HG02759 (cell line): ENCODE measurements at regions not wholly inside any gene's neighbourhood (a gene's known extent, or its start where the extent isn't known, plus 50 kb on each side); places are given as distances from the start of the nearest gene placed in this dataset.

Experiments
- ATAC-seq: cut with Tn5 transposase; IDR thresholded peaks from one replicate; pipeline ENCODE4 v1.9.1; 2021; ENCODE audit warnings: mild to moderate bottlenecking, moderate library complexity; ENCODE audit not compliant: unreplicated experiment

DNA sequence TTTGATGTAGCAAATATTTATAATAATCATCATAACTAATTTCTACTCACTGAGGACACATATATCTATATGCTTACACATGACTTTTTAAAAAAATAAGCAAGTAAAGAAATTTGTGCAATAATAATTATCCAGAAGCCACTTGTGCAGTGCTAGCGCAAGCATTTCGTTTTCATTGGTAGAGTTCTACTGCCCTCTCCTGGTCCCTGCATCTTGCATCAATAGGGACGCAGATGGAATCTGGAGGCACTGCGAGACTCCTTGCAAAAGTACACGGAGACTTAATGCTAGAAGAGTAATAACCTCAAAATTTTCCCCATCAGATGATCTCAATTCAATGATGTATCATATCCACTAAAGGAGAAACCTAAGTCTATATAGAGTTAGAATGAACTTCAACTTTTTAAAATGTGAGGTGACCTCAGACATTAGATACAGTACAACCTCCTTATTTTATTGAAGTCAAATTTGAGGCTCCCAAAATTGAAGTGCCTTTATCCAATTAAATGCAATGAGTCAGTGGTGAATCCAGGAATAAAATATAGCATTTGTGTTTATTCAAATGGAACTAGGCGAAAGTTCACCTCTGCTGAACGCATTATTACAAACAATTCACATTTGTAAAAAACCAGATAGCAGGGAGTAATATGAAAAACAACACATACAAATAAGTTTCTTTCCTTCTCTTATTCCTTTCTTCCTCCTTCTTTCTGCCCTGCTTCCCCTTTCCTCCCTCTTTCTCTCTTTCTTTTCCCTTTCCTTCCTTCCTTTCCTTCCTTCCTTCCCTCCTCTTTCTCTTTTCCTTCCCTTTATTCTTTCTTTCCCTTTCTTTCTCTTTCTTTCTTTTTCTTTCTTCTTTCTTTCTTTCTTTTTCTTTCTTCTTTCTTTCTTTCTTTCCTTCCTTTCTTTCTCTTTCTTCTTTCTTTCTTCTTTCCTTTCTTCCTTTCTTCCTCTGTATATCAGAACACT, 450.0 kb downstream of the ANKRD50 start:
- peak; percentile 91 for ATAC-seq

DNA sequence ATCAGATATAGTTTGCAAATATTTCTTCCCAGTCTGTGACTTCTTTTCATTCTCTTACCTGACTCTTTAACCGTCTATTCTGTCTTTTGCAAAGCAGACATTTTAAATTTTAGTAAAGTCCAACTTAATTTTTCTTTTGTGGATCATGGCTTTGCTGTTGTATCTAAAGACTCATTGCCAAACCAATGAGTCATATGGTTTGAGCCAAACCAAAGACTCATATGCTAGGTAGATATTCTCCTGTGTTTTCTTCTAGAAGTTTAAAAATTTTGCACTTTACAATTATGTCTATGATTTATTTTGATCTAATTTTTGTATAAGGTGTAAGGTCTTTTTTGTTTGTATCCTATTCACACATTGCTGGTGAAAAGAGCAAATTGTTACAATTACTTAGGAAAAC, 446.8 kb downstream of the ANKRD50 start:
- ATAC-seq = no peak

DNA sequence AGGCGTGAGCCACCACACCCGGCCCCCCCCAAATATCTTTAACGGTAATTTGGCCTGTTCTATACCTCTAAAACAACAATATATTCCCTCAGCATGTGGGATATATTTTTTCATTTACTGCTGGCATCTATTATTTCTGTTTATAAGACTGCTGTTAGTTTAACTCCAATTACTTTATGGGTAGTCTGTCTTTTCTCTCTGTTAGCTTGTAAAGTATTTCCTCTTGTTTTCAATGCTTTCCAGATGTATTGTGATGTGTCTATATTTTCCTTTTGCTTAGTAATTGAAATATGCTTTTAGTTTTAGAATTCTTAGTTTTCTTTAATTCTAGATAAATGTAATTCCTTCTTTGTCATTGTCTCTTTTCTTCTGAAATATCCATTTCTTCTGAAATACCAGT, 445.8 kb downstream of the ANKRD50 start:
- ATAC-seq = no peak

DNA sequence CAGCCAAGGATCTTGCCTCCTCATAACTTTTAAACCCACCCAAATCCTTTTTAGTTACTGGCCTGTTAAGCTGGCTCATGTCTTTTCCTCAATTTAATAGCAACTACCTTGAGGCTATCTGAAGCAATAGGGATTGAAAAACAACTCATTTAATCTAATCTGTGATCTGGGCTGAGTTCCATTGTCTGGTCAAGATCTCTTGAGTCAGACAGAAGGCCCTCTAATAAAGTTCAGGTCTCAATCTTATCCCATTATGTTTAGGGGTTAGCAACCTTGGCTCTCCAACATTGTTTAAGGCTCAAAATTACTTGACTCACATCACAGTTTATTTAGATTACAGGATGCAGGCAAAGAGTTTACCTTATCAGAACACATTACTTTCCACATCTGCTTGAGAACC, 436.1 kb downstream of the ANKRD50 start:
- no peak for ATAC-seq

DNA sequence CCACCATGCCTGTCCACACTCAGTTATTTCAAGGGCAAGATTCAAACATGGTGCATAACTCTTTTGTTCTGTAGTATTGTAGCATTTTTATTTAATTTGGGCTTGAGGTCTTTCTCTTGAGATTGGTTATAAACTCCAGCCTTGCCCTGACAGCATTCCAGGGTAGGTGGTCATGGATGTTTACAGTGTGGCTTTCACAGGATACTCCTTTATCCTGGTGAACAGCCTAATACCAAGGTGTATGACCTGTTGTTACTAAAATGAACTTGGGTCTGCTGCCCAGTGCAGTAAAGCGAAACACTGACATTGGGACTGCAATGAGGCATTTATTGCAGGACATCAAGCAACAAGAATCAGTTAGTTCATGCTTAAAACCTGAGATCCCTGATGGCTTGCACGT, 434.8 kb downstream of the ANKRD50 start:
- ATAC-seq = no peak

DNA sequence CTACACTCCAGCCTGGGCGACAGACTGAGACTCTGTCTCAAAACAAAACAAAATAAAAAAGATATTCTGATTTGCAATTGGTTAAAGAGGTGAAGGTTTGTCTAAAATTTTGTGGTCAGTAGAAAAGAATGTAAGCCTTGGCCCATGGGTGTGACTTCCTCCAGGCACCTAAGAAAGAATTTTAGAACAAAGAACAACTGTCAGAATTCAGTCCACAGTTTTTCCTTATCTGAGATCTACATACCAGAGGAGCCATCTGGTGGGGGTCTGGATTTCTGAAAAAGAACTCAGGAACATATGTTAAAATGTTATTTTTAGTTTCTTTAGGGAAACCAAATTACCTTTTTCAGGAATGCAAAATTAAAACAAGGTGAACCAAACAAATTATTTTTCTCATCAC, 434.1 kb downstream of the ANKRD50 start:
- ATAC-seq = no peak

DNA sequence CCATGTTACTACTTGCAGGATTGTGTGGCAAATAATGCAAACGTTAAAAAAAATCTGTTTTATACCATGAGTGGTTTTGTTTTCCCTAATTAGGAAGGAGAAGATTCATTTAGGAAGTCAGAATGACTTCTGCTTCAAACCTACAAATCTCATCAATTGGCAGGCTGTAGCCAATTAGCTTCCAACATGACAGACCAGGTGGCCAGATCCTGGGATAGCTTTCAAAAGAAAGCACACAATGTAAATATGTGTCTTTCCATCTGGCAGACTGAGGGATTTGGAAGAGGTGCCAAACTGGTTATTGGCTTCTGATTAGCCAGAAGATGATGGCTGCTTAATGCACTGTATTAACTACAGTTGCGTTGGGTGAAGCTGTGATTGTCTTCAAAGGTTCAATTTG, 432.8 kb downstream of the ANKRD50 start:
- no peak for ATAC-seq

DNA sequence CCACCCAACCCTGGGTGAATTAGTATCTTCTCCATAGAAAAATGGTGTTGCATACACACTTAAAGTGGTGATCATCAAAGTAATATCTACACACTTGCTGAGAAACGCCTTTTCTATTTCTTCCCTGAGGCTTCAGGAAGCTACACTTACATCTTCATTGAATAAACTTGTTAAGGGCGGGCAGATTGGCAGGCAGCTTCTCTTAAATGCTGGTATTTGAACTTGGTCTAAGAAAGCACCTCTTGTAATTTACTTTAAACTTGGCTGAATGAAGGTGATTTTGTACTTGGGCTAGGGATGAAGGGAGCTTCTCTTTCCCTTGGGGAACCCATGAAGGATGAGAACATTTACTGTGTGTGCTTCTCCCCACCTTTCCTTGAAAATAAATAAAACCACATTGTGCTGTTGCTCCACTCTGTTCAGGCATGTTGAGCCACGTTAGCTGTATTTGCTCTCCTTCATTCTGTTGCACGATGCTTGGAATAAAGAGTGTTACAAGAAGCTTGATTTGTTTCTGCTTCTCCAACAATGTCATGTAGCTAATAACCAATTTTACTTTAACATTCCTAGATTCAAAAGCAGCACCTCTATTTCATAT, 430.1 kb downstream of the ANKRD50 start:
- no peak for ATAC-seq

DNA sequence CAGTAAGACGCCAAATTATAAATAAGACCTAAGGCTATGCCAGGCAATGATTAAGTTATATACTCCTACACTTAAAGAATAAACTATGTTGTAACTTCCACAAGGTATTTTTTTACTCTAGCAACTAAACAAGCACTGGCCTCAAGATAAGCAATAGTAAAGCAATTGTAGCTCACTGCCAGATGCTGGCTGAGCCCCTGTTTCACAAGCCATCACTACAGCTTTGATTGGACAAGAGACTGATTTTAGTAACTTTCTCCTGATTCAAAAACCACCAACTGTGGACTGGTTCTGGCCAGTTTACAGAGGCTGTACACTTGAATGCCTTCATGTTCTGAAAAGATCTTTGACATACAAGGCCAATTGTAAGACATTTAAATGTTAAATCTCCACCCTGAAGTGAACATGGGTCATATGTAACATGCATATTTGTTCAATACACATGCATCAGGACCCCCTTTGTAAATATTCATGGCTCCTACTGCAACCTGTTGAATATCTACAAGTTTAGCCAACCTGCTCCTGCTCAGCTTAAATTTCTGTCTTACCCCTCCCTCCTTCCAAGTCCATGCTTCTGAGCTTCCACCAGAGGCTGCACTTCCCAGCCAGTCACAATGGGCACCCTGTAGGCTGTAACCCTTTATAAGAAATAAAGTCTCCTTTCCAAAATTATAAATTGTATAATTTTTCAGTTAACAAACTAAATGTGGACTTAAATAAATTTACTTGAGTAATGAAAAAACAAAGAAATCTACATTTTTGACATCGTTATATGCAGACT, 423.6 kb downstream of the ANKRD50 start:
- no peak for ATAC-seq

DNA sequence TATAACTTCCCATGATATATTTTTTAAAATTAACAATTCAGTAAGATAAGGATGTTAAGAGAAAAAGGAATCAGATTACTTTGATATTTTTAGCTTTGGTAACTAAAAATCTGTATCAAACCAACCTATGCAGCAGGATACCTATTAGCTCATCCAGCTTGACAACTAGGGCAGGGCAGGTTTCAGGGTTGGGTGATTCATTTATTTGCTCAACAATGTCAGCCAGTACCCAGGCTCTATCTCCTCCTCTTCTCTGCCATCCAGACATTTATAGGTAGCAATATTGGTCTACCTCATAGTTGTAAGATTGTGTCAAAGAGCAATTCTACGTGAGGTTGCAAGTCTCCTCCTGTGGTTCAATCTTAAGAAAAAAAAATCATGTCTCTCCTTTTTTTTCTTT, 421.9 kb downstream of the ANKRD50 start:
- ATAC-seq = no peak

DNA sequence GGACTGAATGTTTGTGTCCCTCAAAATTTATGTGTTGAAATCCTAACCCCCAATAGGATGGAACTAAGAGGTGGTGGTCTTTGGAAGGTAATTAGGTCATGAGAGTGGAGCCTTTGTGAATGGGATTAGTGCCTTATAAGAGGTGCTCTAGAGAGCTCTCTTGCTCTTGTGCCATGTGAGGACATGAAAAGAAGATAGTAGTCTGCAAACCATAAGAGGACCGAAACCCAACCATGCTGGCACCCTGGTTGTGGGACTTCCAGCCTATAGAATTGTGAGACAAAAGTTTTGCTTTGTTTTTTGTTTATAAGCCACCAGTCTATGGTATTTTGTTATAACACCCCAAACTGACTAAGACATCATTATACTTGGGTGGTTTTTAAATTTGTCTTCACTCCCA, 417.1 kb downstream of the ANKRD50 start:
- ATAC-seq = no peak

DNA sequence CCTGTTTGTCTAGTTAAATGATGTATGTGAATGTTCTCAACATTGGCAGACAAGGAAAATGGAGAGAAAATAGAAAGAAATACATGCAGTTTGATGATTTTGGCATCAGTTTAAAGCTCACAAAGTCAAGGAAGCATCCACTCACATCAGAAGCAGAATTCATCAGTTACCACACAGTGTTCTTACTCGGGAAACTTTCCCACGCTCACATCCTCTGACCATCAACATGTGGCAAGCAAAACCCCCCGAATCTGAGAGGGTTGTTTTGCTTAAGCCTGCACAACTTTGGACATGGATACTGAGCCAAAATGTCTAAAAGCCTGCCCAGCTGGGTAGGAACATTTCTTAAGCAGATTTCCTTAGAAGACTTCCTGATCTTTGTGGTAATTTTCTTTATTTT, 407.6 kb downstream of the ANKRD50 start:
- ATAC-seq = no peak

DNA sequence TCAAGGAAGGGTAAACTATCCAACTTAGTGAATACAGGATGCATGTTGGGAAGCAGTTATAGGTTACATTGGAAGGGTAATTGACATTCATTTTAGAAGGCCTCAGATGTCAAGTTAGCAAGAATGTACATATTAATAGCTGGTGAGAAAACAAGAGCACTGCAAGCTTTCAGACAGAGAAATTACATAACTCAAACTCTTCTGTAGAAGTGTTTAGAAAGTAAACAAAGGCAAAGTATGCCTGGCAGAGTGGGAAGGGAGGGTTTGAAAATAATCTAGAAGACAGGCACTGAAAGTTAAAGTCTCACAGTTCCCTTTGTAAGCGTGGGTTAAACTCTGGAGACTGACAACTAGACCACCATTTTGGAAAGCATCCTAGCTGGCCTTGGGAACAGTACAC, 406.2 kb downstream of the ANKRD50 start:
- ATAC-seq = no peak

DNA sequence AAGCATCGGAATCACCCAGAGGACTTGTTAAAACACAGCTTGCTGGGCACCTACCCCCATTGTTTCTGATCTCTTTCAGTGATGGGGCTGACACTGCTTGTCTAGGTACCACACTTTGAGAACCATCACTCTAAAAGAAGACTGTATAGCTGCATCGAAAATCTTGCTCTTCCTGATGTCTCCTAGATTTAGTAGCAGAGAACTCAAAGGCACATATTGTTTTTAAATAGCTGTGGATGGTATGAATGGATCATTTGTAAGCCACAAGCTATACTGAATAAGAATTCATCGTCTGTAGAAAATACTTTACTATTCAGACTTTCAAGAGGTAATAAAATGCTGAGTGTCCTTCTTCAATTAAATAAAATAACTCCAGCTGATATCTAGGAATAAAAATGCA, 405.4 kb downstream of the ANKRD50 start:
- ATAC-seq = no peak

DNA sequence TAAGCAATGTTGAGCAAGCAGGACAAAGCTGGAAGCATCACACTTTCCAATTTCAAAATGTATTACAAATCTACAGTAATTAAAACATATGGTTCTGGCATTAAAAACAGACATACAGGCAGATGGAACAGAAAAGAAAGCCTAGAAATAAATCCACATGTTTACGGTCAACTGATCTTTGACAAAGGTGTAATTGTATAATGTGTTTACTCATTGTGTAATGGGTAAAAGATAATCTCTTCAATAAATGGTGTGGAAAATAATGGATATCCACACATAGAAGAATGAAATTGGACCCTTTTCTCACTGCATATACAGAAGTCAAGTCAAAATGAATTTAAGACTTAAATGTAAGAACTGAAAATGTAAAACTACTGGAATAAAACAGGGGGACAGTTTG, 394.2 kb downstream of the ANKRD50 start:
- no peak for ATAC-seq

DNA sequence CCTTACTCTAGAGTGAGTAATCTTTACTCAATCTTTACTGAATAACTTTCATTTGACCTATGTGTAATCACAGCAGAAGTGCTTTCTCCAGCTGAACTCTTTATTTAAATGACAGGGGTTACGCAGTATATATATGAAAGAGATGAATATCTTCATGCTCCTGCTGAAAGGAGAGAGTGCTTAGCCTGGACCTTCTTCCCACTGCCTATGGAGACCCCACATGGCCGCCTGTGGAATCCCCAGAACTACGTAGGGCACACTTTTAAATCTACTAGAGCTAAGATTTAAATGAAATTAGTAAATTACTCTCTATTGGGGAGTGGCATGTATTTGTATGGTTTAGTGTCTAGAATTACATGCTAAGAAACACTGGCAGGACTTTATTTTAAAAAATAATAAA, 391.2 kb downstream of the ANKRD50 start:
- no peak for ATAC-seq

DNA sequence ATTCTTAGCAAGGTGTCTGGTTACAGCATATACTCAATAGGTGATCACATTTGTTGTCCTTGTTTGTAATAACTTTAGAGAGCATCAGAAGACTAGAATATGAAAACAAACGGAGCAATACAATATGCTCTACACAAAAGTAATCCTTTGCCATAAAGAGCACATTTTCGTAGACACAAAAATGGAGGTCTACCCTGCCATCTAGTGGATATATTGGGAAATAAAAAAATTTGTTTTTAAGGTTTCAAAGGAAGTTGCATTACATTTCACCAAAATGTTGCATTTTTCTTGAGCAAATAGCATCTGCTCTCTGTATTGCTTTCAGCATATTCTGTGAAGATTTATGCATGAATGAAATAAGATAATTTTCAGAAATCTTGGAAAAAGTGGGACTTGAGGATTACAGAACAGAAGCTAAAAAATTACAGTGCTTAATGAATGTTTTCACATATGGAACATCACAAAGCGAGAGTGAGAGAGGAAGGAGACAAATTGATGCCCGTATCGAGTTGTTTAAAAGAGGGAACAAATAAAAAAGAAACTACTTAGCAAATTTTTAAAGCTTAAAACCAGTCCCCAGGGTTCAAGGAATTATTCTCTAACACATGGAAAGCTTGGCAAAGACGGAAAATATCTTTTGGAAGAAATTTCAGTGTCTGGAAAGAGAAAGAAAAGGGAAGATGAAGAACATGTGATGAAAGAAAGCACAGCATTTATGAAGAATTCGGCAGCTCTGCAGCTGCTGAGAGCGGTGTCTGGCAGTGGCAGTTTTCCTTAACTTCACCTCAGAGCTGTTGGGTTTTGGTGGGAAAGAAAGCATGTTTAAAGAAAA, 390.1 kb downstream of the ANKRD50 start:
- ATAC-seq = no peak

DNA sequence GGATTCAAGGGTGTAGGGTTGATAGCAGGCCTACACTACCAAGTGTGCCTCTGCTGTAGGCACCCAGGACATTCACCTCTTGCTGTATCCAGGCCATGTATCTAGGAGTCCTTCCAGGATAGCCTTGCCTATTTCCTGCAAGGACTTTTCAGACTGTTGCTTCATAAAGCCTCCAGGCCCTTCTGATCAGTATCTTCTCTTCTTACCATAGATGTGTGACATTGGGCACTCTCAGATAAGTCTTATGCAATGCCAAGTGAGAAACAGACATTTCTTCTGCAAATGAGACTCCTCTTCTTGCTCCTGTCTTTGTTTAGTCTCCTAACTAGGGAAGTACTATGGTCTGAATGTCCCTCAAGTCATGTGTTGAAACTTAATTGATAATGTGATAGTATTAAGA, 386.8 kb downstream of the ANKRD50 start:
- ATAC-seq = no peak

DNA sequence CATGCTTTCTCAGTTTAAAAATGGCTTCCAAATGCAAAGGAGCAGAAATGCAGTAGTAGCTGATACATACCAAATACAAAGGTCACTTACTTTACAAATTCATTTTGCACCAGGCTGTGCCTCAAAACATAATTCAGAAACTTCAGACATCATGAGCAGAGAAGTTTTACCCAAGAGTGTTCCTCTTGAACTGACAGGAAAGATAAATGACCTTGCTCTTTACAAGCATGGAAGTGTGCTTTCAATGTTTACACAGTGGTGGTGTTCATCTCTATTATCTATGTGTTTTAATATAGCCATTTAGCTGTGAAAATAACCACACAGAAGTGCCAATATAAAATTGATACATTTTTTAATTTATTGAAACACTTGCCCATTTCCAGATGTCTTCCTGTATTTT, 383.4 kb downstream of the ANKRD50 start:
- ATAC-seq = no peak

DNA sequence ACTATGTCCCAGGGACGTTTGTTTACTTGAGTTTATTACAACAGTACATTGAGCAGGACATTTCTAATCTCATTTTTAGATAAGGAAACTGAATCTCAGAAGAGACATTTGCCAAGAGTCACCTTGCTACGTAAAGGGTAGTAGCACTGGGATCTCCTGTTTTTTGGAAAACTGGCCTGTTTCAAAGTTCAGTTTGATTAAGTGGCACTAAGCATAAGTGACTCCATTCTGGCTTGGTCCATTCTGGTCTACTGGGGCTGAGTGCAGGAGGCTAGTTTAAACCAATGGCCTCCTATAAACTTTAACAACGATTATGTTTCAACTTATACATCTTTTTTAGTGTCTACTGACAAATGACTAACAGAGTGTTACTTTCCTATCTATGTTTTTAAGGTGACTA, 382.5 kb downstream of the ANKRD50 start:
- no peak for ATAC-seq

DNA sequence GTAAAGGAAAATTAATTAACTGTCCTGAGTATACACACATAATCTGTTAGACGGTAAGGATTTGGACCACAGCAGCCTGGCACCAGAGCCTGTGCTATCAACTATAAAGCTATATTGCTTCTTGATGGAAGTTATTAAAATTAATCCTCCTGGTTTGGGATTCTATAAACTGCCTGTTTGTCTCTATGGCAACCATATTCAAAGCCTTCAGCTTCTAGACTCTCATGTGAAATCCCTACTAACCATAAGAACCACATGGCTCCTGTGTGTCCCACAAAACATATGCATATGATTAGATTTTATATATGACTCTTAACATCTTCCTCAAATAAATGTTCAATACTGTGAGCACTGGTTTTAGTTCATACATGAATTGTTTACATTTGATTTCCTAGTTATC, 380.8 kb downstream of the ANKRD50 start:
- ATAC-seq = no peak
